ENCODE measurements at regions not wholly inside any gene's neighbourhood (a gene's known extent, or its start where the extent isn't known, plus 50 kb on each side); places are given as distances from the start of the nearest gene placed in this dataset.

GRCh38 chr9:103839197-103839596 lies 254.9 kb upstream of the SMC2 start:
- H3K9ac ChIP-seq (ENCODE audit: low read length) = no peak overlapping the region
- no peaks in the 10 kb centered on the region for H3K36me3 ChIP-seq (replicated peaks; ENCODE audit: low read depth, low read length)
- no peak overlapping the region for H3K27ac ChIP-seq (ENCODE audit: low read length)
- no peak overlapping the region for H2AFZ ChIP-seq (ENCODE audit: low read depth, low read length)
- TF ChIP-seq CTCF (IDR thresholded peaks at IDR 0.05; ENCODE audit: low read depth, low read length) = no peak
- TF ChIP-seq EZH2phosphoT487 (IDR thresholded peaks at IDR 0.05; ENCODE audit: low read depth) = no peak
- H4K20me1 ChIP-seq (ENCODE audit: insufficient read depth, low read length) = no peaks in the 10 kb centered on the region
- H3K4me3 ChIP-seq (ENCODE audit: low read length) = no peak overlapping the region
- H3K27me3 ChIP-seq (ENCODE audit: low read depth, low read length) = no peaks in the 10 kb centered on the region
- no peaks in the 10 kb centered on the region for H3K79me2 ChIP-seq (ENCODE audit: low read length)
- H3K9me3 ChIP-seq (ENCODE audit: insufficient read depth, low read length) = no peaks in the 10 kb centered on the region
- no peaks in the 10 kb centered on the region for H3K4me1 ChIP-seq (ENCODE audit: low read length)
- H3K4me2 ChIP-seq (ENCODE audit: low read length) = no peak overlapping the region

- Histone ChIP-seq H3K36me3 (replicated peaks; ENCODE audit: low read depth, low read length) (no peaks in the 10 kb centered on the region), H3K79me2 (ENCODE audit: low read length) (no peaks in the 10 kb centered on the region), H3K4me2 (ENCODE audit: low read length) (no peak overlapping the region), H3K9me3 (ENCODE audit: insufficient read depth, low read length) (no peaks in the 10 kb centered on the region), H3K9ac (ENCODE audit: low read length) (no peak overlapping the region), H2AFZ (ENCODE audit: low read depth, low read length) (no peak overlapping the region), H3K27ac (ENCODE audit: low read length) (no peak overlapping the region), H4K20me1 (ENCODE audit: insufficient read depth, low read length) (no peaks in the 10 kb centered on the region), H3K27me3 (ENCODE audit: low read depth, low read length) (no peaks in the 10 kb centered on the region), H3K4me1 (ENCODE audit: low read length) (no peaks in the 10 kb centered on the region), H3K4me3 (ENCODE audit: low read length) (no peak overlapping the region)
- no peak for TF ChIP-seq CTCF (IDR thresholded peaks at IDR 0.05; ENCODE audit: low read depth, low read length)
- TF ChIP-seq EZH2phosphoT487 (IDR thresholded peaks at IDR 0.05; ENCODE audit: low read depth) = no peak
Measured at GRCh38 chr9:103867886-103868285, 226.2 kb upstream of the SMC2 start.

- no peak overlapping the region for H2AFZ ChIP-seq (ENCODE audit: low read depth, low read length)
- H3K4me3 ChIP-seq (ENCODE audit: low read length) = no peak overlapping the region
- TF ChIP-seq EZH2phosphoT487 (IDR thresholded peaks at IDR 0.05; ENCODE audit: low read depth) (no peak), CTCF (IDR thresholded peaks at IDR 0.05; ENCODE audit: low read depth, low read length) (no peak; the same call in 1 of the 2 replicates)
- H3K27ac ChIP-seq (ENCODE audit: low read length) = no peak overlapping the region
- H4K20me1 ChIP-seq (ENCODE audit: insufficient read depth, low read length) = no peaks in the 10 kb centered on the region
- no peaks in the 10 kb centered on the region for H3K27me3 ChIP-seq (ENCODE audit: low read depth, low read length)
- no peak overlapping the region for H3K9ac ChIP-seq (ENCODE audit: low read length)
- H3K36me3 ChIP-seq (replicated peaks; ENCODE audit: low read depth, low read length) = no peaks in the 10 kb centered on the region
- H3K9me3 ChIP-seq (ENCODE audit: insufficient read depth, low read length) = no peaks in the 10 kb centered on the region
- no peaks in the 10 kb centered on the region for H3K79me2 ChIP-seq (ENCODE audit: low read length)
- no peaks in the 10 kb centered on the region for H3K4me1 ChIP-seq (ENCODE audit: low read length)
- H3K4me2 ChIP-seq (ENCODE audit: low read length) = no peak overlapping the region
Measured at GRCh38 chr9:103872811-103873210, 221.3 kb upstream of the SMC2 start.

GRCh38 chr9:103881419-103881818 lies 212.7 kb upstream of the SMC2 start:
- no peaks in the 10 kb centered on the region for H4K20me1 ChIP-seq (ENCODE audit: insufficient read depth, low read length)
- no peak overlapping the region for H3K27ac ChIP-seq (ENCODE audit: low read length)
- no peak overlapping the region for H3K4me2 ChIP-seq (ENCODE audit: low read length)
- H3K79me2 ChIP-seq (ENCODE audit: low read length) = no peaks in the 10 kb centered on the region
- H3K36me3 ChIP-seq (replicated peaks; ENCODE audit: low read depth, low read length) = no peaks in the 10 kb centered on the region
- H3K27me3 ChIP-seq (ENCODE audit: low read depth, low read length) = no peaks in the 10 kb centered on the region
- no peak for TF ChIP-seq CTCF (IDR thresholded peaks at IDR 0.05; ENCODE audit: low read depth, low read length)
- no peak for TF ChIP-seq EZH2phosphoT487 (IDR thresholded peaks at IDR 0.05; ENCODE audit: low read depth)
- no peaks in the 10 kb centered on the region for H3K9me3 ChIP-seq (ENCODE audit: insufficient read depth, low read length)
- H3K4me3 ChIP-seq (ENCODE audit: low read length) = no peak overlapping the region
- H3K4me1 ChIP-seq (ENCODE audit: low read length) = no peaks in the 10 kb centered on the region
- H2AFZ ChIP-seq (ENCODE audit: low read depth, low read length) = no peak overlapping the region
- no peak overlapping the region for H3K9ac ChIP-seq (ENCODE audit: low read length)

Data from OCI-LY3 (cell line).